WTC11 (cell line): ENCODE measurements at regions not wholly inside any gene's neighbourhood (a gene's known extent, or its start where the extent isn't known, plus 50 kb on each side); places are given as distances from the start of the nearest gene placed in this dataset.

ENCODE experiments used
- CREM ChIP-seq: sonication (generic); formaldehyde crosslinking; IDR thresholded peaks from 2 replicates; pipeline ENCODE4 v1.8.1; 2022; ENCODE audit warnings: mild to moderate bottlenecking, missing genetic modification reagents, moderate library complexity
- CTCF ChIP-seq: fragments of 200-600 bp; IDR thresholded peaks from 2 replicates; pipeline ENCODE4 v1.8.0; 2022; ENCODE audit warnings: antibody characterized with exemption
- E2F1 ChIP-seq: sonication (generic); formaldehyde crosslinking; IDR thresholded peaks from 2 replicates; pipeline ENCODE4 v1.8.0; 2022; ENCODE audit warnings: mild to moderate bottlenecking, missing genetic modification reagents
- E2F5 ChIP-seq: sonication (generic); formaldehyde crosslinking; IDR thresholded peaks from 2 replicates; pipeline ENCODE4 v1.8.1; 2022; ENCODE audit warnings: mild to moderate bottlenecking, moderate library complexity, missing genetic modification reagents
- ETV6 ChIP-seq: sonication (generic); formaldehyde crosslinking; IDR thresholded peaks from 2 replicates; pipeline ENCODE4 v1.8.1; 2022; ENCODE audit warnings: mild to moderate bottlenecking, missing genetic modification reagents
- GABPB1 ChIP-seq: sonication (generic); formaldehyde crosslinking; IDR thresholded peaks from 2 replicates; pipeline ENCODE4 v1.8.1; 2023; ENCODE audit warnings: mild to moderate bottlenecking, missing genetic modification reagents
- JUN ChIP-seq: sonication (generic); formaldehyde crosslinking; IDR thresholded peaks from 2 replicates; pipeline ENCODE4 v1.8.0; 2023; ENCODE audit warnings: mild to moderate bottlenecking, missing genetic modification reagents
- MAX ChIP-seq: sonication (generic); formaldehyde crosslinking; IDR thresholded peaks from 2 replicates; pipeline ENCODE4 v1.8.0; 2022; ENCODE audit warnings: mild to moderate bottlenecking, missing genetic modification reagents
- PRRX2 ChIP-seq: fragments of 250-450 bp; sonication (Bioruptor Pico); IDR thresholded peaks from 2 replicates; pipeline ENCODE4 v1.8.0; 2021; ENCODE audit warnings: mild to moderate bottlenecking
- TEAD4 ChIP-seq: sonication (generic); formaldehyde crosslinking; IDR thresholded peaks from 2 replicates; pipeline ENCODE4 v1.8.0; 2022; ENCODE audit warnings: mild to moderate bottlenecking, missing genetic modification reagents
- ZNF232 ChIP-seq: sonication (generic); formaldehyde crosslinking; IDR thresholded peaks from 2 replicates; pipeline ENCODE4 v1.8.0; 2022; ENCODE audit warnings: mild to moderate bottlenecking, missing genetic modification reagents
- ZNF263 ChIP-seq: sonication (generic); formaldehyde crosslinking; IDR thresholded peaks from 2 replicates; pipeline ENCODE4 v1.8.1; 2022; ENCODE audit warnings: low read depth, mild to moderate bottlenecking, moderate library complexity, missing genetic modification reagents
- ZSCAN18 ChIP-seq: fragments of 250-450 bp; sonication (Bioruptor Pico); IDR thresholded peaks from 2 replicates; pipeline ENCODE4 v2.1.2; 2022; ENCODE audit warnings: mild to moderate bottlenecking, moderate library complexity

- no peak for TF ChIP-seq JUN (CRISPR knock-in tag)
- no peak for TF ChIP-seq CREM (CRISPR knock-in tag)
- TF ChIP-seq TEAD4 (CRISPR knock-in tag) = no peak
- no peak for TF ChIP-seq CTCF
- TF ChIP-seq ZNF263 (CRISPR knock-in tag) = no peak
- no peak for TF ChIP-seq ZNF232 (CRISPR knock-in tag)
- no peak for TF ChIP-seq MAX
- TF ChIP-seq E2F1 (CRISPR knock-in tag) = no peak
- no peak for TF ChIP-seq ZSCAN18 (CRISPR knock-in tag)
- no peak for TF ChIP-seq GABPB1 (CRISPR knock-in tag)
- no peak for TF ChIP-seq E2F5
- no peak for TF ChIP-seq ETV6 (CRISPR knock-in tag)
- no peak for TF ChIP-seq PRRX2 (CRISPR knock-in tag)
Measured at GRCh38 chr3:1828519-1828918, 270.1 kb upstream of the CNTN4 start.
